ENCODE measurements at regions not wholly inside any gene's neighbourhood (a gene's known extent, or its start where the extent isn't known, plus 50 kb on each side); places are given as distances from the start of the nearest gene placed in this dataset.
"Not testable (repeated sequence)": the region's sequence is repeated elsewhere in the genome, so short reads cannot be mapped to it uniquely, and the experiment has no call there.

- intact Hi-C loops (cut with micrococcal nuclease): no loop called here
- no peak for ATAC-seq
- DNase-seq: no peak
Observed at GRCh38 chr9:118643118-118643517, 726.1 kb downstream of the BRINP1 start.

- ATAC-seq: no peak
- intact Hi-C loops (cut with micrococcal nuclease): no loop called here
Observed at GRCh38 chr9:118644066-118644465, 725.2 kb downstream of the BRINP1 start.

GRCh38 chr9:118647331-118647730 is 721.9 kb downstream of the BRINP1 start:
- no peak for DNase-seq
- no peak for ATAC-seq
- intact Hi-C loops (cut with micrococcal nuclease): no loop called here

More at GRCh38 chr9:118644066-118644465, 725.2 kb downstream of the BRINP1 start:
- no peak for DNase-seq

- intact Hi-C loops (cut with micrococcal nuclease): no loop called here
- ATAC-seq (no peak), DNase-seq (no peak)
Observed at GRCh38 chr9:118650417-118650816, 718.8 kb downstream of the BRINP1 start.

GRCh38 chr9:118651511-118651910 is 717.7 kb downstream of the BRINP1 start:
- DNase-seq (no peak), ATAC-seq (no peak)
- intact Hi-C loops (cut with micrococcal nuclease): no loop called here

- intact Hi-C loops (cut with micrococcal nuclease): no loop called here
- ATAC-seq: no peak
- DNase-seq: no peak
Observed at GRCh38 chr9:118652258-118652657, 717.0 kb downstream of the BRINP1 start.

- intact Hi-C loops (cut with micrococcal nuclease): no loop called here
- ATAC-seq (no peak), DNase-seq (no peak)
Observed at GRCh38 chr9:118652912-118653311, 716.3 kb downstream of the BRINP1 start.

- no peak for DNase-seq
- intact Hi-C loops (cut with micrococcal nuclease): no loop called here
- ATAC-seq: no peak
Observed at GRCh38 chr9:118659011-118659410, 710.2 kb downstream of the BRINP1 start.

GRCh38 chr9:118665226-118665919 is 703.9 kb downstream of the BRINP1 start:
- no peak for ATAC-seq
- intact Hi-C loops (cut with micrococcal nuclease): no loop called here
- no peak for DNase-seq

- intact Hi-C loops (cut with micrococcal nuclease): no loop called here
- no peak for DNase-seq
- ATAC-seq: no peak
Observed at GRCh38 chr9:118670011-118670953, 699.0 kb downstream of the BRINP1 start.

- intact Hi-C loops (cut with micrococcal nuclease): no loop called here
- no peak for ATAC-seq
- no peak for DNase-seq
Observed at GRCh38 chr9:118674942-118675341, 694.3 kb downstream of the BRINP1 start.

- DNase-seq; intact Hi-C loops (cut with micrococcal nuclease); ATAC-seq: not testable (repeated sequence)
Observed at GRCh38 chr9:118677936-118678653, 691.1 kb downstream of the BRINP1 start.

GRCh38 chr9:118686959-118687358 is 682.3 kb downstream of the BRINP1 start:
- no peak for ATAC-seq
- intact Hi-C loops (cut with micrococcal nuclease): no loop called here
- DNase-seq: no peak

- ATAC-seq (no peak), DNase-seq (no peak)
- intact Hi-C loops (cut with micrococcal nuclease): no loop called here
Observed at GRCh38 chr9:118689280-118689679, 680.0 kb downstream of the BRINP1 start.

- ATAC-seq (no peak), DNase-seq (no peak)
- intact Hi-C loops (cut with micrococcal nuclease): no loop called here
Observed at GRCh38 chr9:118692613-118693012, 676.6 kb downstream of the BRINP1 start.

- intact Hi-C loops (cut with micrococcal nuclease): no loop called here
- no peak for DNase-seq
- ATAC-seq: no peak
Observed at GRCh38 chr9:118693645-118694044, 675.6 kb downstream of the BRINP1 start.

- intact Hi-C loops (cut with micrococcal nuclease); ATAC-seq: not testable (repeated sequence)
Observed at GRCh38 chr9:118695249-118695648, 674.0 kb downstream of the BRINP1 start.

GRCh38 chr9:118701985-118702384 is 667.2 kb downstream of the BRINP1 start:
- no peak for ATAC-seq
- DNase-seq: no peak
- intact Hi-C loops (cut with micrococcal nuclease): no loop called here

More at GRCh38 chr9:118695249-118695648, 674.0 kb downstream of the BRINP1 start:
- not testable (repeated sequence) for DNase-seq

GRCh38 chr9:118711843-118712242 is 657.4 kb downstream of the BRINP1 start:
- ATAC-seq: no peak
- intact Hi-C loops (cut with micrococcal nuclease): no loop called here
- DNase-seq: no peak

- no peak for ATAC-seq
- no peak for DNase-seq
- intact Hi-C loops (cut with micrococcal nuclease): no loop called here
Observed at GRCh38 chr9:118721276-118721675, 648.0 kb downstream of the BRINP1 start.
